Peyer's patch (tissue), 4 donors: ENCODE measurements at regions not wholly inside any gene's neighbourhood (a gene's known extent, or its start where the extent isn't known, plus 50 kb on each side); places are given as distances from the start of the nearest gene placed in this dataset.

ENCODE experiments used
- CTCF ChIP-seq, 6 experiments: fragments of 450-650 bp in 4 of 6; fragments of 200-600 bp in 2 of 6; sonication (generic) in 1 of 6; IDR thresholded peaks; one replicate each; pipeline ENCODE4 v1.5.1; 2017 to 2019; ENCODE audit warnings: antibody characterized with exemption in 6 of 6, mild to moderate bottlenecking in 3 of 6, moderate library complexity in 1 of 6
- POLR2A ChIP-seq, 2 donors: fragments of 450-650 bp; IDR thresholded peaks; one replicate each; pipeline ENCODE4 v1.5.1; 2017; ENCODE audit warnings: antibody characterized with exemption in 2 of 2, mild to moderate bottlenecking in 2 of 2, moderate library complexity in 2 of 2

GRCh38 chr5:58215364-58215763 lies 244.5 kb downstream of the PLK2 start:
- TF ChIP-seq POLR2A (IDR thresholded peaks at IDR 0.05) (no peak), CTCF (IDR thresholded peaks at IDR 0.05) (no peak)
